ENCODE measurements at regions not wholly inside any gene's neighbourhood (a gene's known extent, or its start where the extent isn't known, plus 50 kb on each side); places are given as distances from the start of the nearest gene placed in this dataset.

GRCh38 chr4:128477540-128477939 is 189.9 kb upstream of the PGRMC2 start:
- Histone ChIP-seq H3K27me3 (no peaks in the 10 kb centered on the region), H3K9me3 (no peaks in the 10 kb centered on the region), H3K4me1 (no peaks in the 10 kb centered on the region), H3K36me3 (no peaks in the 10 kb centered on the region), H3K4me3 (ENCODE audit: low read depth, low read length) (no peak overlapping the region)
- DNase-seq: no peak
- no peak for TF ChIP-seq CTCF (IDR thresholded peaks at IDR 0.05; ENCODE audit: low read depth, low read length)

GRCh38 chr4:128475597-128475996 is 188.0 kb upstream of the PGRMC2 start:
- H3K9me3 ChIP-seq: no peaks in the 10 kb centered on the region
- H3K36me3 ChIP-seq: no peaks in the 10 kb centered on the region
- TF ChIP-seq CTCF (IDR thresholded peaks at IDR 0.05; ENCODE audit: low read depth, low read length): no peak
- DNase-seq: no peak
- H3K4me3 ChIP-seq (ENCODE audit: low read depth, low read length): no peak overlapping the region
- H3K4me1 ChIP-seq: no peaks in the 10 kb centered on the region
- no peaks in the 10 kb centered on the region for H3K27me3 ChIP-seq

- Histone ChIP-seq H3K4me3 (ENCODE audit: low read depth, low read length) (no peak overlapping the region), H3K9me3 (no peaks in the 10 kb centered on the region), H3K36me3 (no peaks in the 10 kb centered on the region), H3K4me1 (peaks cover 14% of the 10 kb centered on the region), H3K27me3 (no peaks in the 10 kb centered on the region)
- DNase-seq: no peak
- TF ChIP-seq CTCF (IDR thresholded peaks at IDR 0.05; ENCODE audit: low read depth, low read length): no peak
Observed at GRCh38 chr4:128471576-128471975, 184.0 kb upstream of the PGRMC2 start.

GRCh38 chr4:128470492-128471053 is 183.0 kb upstream of the PGRMC2 start:
- H3K4me3 ChIP-seq (ENCODE audit: low read depth, low read length): no peak overlapping the region
- DNase-seq: no peak
- H3K9me3 ChIP-seq: no peaks in the 10 kb centered on the region
- H3K4me1 ChIP-seq: peaks cover 14% of the 10 kb centered on the region
- H3K27me3 ChIP-seq: no peaks in the 10 kb centered on the region
- no peaks in the 10 kb centered on the region for H3K36me3 ChIP-seq
- no peak for TF ChIP-seq CTCF (IDR thresholded peaks at IDR 0.05; ENCODE audit: low read depth, low read length)

- peak; percentile 57 for DNase-seq
- Histone ChIP-seq H3K36me3 (no peaks in the 10 kb centered on the region), H3K27me3 (no peaks in the 10 kb centered on the region), H3K4me3 (ENCODE audit: low read depth, low read length) (no peak overlapping the region), H3K9me3 (no peaks in the 10 kb centered on the region), H3K4me1 (peaks cover 14% of the 10 kb centered on the region)
- TF ChIP-seq CTCF (IDR thresholded peaks at IDR 0.05; ENCODE audit: low read depth, low read length): no peak
Observed at GRCh38 chr4:128468123-128468989, 180.7 kb upstream of the PGRMC2 start.

GRCh38 chr4:128465523-128465922 is 177.9 kb upstream of the PGRMC2 start:
- no peak for TF ChIP-seq CTCF (IDR thresholded peaks at IDR 0.05; ENCODE audit: low read depth, low read length)
- Histone ChIP-seq H3K4me3 (ENCODE audit: low read depth, low read length) (no peak overlapping the region), H3K27me3 (no peaks in the 10 kb centered on the region), H3K4me1 (peaks cover 21% of the 10 kb centered on the region), H3K9me3 (no peaks in the 10 kb centered on the region), H3K36me3 (no peaks in the 10 kb centered on the region)
- no peak for DNase-seq

All from BE2C (cell line).